Fibroblast of skin of abdomen (primary cell): ENCODE measurements at regions not wholly inside any gene's neighbourhood (a gene's known extent, or its start where the extent isn't known, plus 50 kb on each side); places are given as distances from the start of the nearest gene placed in this dataset.

Source experiments
- DNase-seq: peaks from one replicate; pipeline ENCODE4 v3.0.0-alpha.2; 2013

GRCh38 chr4:31983246-31983645, 1263.1 kb downstream of the PCDH7 start:
- no peak for DNase-seq

DNA sequence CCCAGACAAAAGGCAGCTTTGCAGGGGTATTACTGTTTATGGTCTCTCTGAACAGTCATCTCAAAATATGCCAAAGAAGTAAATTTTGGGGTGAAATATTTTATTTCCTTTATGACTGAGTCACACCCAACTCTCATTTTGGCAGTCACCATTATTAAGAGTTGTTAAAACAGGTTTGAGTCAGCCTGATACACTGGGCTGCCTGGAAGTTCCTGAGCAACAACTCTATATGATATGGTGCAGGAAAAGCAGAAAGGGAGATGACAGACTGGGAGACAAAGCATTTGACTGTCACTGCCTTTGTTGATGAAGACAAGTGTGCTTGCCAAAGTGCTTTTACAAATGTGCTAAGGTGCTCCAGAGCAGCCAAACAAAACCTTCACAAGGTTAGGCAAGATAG, 1263.5 kb downstream of the PCDH7 start:
- DNase-seq: no peak

DNA sequence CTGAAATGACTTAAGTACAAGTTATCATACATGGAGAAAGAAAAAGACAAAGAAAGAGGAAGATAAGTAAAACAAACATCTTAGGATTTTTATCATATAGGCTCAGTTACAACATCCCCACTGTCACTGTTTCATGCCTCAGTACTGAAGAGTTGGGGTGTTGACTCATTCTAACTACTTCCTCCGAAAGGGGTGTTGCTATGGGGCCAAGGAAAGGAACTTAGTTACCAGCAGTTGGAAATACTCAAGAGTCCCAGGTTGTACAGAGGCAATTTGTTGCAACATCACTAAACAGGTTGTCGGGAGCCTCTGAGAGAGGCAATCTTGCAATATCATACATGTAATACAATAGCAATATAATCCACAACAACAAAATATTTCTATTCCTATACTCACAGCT, 1264.7 kb downstream of the PCDH7 start:
- no peak for DNase-seq

DNA sequence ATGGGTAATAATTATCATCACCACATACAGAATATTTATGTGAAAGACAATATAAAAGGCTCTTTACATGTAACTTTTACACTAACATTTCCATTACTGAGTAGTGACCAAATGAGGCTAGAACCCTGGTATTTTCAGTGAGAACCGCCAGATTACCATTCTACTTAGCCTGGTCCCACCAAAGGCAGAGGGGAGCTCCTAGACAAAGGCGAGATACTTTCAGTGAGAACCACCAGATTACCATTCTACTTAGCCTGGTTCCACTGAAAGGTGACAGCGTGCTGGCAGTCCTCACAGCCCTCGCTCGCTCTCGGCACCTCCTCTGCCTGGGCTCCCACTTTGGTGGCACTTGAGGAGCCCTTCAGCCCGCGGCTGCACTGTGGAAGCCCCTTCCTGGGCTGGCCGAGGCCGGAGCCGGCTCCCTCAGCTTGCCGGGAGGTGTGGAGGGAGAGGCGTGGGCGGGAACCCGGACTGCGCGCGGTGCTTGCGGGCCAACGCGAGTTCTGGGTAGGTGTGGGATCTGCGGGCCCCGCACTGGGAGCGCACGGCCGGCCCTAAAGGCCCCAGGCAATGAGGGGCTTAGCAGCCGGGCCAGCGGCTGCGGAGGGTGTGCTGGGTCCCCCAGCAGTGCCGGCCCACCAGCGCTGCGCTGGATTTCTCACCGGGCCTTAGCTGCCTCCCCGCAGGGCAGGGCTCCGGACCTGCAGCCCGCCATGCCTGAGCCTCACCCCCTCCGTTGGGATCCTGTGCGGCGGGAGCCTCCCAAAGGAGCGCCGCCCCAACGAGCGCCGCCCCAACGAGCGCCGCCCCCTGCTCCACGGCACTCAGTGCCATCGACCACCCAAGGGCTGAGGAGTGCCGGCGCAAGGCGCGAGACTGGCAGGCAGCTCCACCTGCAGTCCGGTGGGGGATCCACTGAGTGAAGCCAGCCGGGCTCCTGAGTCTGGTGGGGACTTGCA, 1276.1 kb downstream of the PCDH7 start:
- DNase-seq: no peak

- no peak for DNase-seq
These were observed 1278.6 kb downstream of the PCDH7 start for GRCh38 chr4:31998807-31999206.

GRCh38 chr4:31999848-32000247, 1279.7 kb downstream of the PCDH7 start:
- no peak for DNase-seq

GRCh38 chr4:32000846-32001488, 1280.8 kb downstream of the PCDH7 start:
- DNase-seq: no peak

DNA sequence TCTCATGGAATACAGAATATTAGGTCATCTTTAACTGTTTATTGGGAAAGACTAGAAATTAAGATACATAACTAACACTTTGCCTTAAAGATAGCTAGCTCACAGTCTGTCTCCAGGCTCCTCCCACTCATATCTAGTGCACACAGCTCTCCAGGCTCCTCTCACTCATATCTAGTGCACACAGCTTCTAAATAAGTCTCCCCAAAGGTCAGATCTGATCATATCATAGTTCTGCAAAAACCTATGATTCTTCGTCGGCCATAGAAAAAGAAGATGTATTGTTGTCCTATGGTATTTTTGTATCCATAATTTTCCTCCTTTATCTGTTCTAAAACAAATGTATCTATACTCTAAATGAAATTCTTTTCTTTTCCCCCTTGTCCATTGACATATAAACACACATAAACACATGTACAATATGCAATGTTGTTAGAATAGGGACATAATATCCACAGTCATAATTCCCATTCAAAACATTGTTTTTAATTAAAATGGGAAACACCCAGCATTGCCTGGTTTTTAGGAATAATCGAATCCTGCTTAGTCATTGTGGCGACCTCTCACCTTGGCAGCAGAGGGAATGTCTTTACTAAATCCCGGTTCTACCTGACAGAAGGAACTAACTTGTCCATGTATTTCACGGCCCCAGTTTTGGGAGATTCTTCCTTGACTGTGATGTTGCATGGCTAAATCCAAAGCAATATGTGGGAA, 1282.0 kb downstream of the PCDH7 start:
- no peak for DNase-seq

- no peak for DNase-seq
These were observed 1283.4 kb downstream of the PCDH7 start for GRCh38 chr4:32003548-32003947.

DNA sequence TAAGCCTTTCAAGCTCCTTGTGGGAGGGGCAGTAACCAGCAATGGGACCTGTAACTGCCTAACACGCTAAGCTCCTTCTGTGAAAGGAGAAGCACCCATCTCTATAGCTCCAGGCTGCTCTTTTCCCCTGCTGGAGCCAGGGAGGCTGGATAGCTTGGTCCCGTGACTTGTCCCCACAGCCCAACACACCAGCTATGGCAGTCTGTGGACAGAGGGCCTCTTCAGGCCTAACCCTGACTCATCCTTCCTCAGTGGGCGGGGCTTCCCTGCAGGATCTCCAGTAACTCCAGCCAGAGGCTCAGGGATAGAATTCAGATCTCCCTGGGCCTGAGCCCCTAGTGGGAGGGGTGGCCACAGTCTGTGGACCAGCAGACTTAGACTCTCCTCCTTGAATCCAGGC, 1290.1 kb downstream of the PCDH7 start:
- no peak for DNase-seq

GRCh38 chr4:32022071-32022470, 1301.9 kb downstream of the PCDH7 start:
- no peak for DNase-seq

GRCh38 chr4:32025851-32026459, 1305.8 kb downstream of the PCDH7 start:
- DNase-seq: peak; percentile 35

DNA sequence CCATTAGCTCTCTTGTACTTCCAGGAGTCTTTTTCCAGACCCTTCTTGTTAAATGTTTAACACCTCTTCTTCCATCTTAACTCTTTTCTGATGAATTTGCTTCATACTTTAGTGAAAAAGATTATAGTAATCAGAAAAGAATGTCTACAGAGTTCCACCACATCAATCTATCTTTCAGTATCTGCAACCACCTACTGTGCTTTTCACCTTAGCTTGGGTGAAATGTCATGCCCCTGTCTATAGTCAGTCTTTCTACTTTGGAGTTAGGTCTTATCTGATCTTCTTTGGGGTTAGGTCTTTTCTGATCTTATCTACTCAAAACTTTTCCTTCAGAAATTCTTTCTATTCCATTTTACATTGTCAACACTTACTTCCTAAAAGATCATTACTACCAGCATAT, 1310.2 kb downstream of the PCDH7 start:
- no peak for DNase-seq

- DNase-seq: no peak
These were observed 1310.9 kb downstream of the PCDH7 start for GRCh38 chr4:32031026-32031425.

DNA sequence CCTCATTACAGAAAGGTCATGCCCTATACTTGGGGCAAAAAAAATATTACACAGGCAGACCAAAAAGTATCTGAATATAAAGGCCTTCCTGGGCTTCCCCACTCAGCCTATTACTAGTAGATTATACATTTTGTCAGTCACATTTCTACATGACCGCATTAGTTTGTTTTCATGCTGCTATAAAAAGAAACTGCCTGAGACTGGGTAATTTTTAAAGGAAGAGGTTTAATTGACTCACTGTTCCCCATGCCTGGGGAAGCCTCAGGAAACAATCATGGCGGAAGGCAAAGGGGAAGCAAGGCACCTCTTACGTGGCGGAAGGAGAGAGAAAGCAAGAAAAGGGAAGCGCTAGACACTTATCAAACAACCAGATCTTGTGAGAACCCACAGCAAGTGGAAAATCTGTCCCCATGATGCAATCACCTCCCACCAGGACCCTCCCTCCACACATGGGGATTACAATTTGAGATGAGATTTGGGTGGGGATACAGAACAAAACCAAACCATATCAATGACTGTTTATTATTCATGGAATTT, 1312.0 kb downstream of the PCDH7 start:
- no peak for DNase-seq

DNA sequence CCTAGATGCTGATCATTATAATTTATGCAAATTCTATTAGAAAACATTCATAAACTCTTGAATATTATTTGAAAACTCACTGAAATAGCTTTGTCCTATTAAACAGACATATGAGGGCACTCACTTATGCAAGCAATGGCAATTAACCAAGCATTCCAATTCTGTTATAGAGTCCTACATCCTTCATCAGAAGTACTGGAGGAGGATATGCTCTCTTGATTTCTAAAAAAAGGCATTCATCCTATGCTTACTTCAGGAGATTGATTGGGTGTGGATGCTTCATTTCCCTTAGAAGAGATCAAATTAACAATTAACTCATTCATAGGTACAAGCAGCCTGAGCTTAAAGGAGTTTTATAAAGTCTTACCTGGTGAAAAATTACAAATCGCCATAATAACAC, 1317.2 kb downstream of the PCDH7 start:
- DNase-seq: no peak

GRCh38 chr4:32042486-32043247, 1322.5 kb downstream of the PCDH7 start:
- DNase-seq: no peak

DNA sequence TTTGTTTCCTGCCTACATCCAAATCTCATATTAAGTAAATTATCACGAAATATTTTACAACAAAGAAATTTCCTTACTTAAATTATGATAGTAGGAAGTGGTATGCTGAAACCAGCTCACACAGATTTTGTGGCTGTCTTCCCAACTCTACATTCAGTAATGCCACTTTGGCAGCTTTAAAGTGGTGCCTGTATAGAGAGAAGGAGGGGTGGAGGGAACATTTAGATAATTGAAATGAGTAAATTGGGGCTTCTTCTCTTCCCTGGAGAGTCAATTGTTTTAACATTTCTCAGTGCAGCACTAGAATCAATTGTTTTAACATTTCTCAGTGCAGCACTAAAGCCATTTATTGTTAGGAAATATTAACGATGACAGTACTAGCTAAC, 1323.1 kb downstream of the PCDH7 start:
- no peak for DNase-seq

DNA sequence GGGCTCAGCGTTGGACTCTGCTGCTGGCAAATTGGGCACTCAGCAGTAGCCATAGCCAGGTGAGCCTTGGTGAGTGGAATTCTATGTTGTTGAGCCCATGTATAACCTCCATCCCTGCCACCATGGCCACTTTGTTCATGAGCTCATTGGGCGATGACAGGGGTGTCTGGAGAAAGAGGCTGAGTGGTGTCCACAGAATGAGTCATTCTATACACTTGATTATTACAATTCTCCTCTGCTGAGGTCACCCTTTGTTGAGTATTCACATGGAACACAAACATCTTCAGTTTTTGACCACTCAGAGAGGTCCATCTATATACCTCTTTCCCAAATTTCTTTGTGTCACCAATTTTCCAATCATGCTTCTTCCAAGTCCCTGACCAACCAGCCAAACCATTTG, 1341.7 kb downstream of the PCDH7 start:
- DNase-seq: no peak

GRCh38 chr4:32073542-32073941, 1353.4 kb downstream of the PCDH7 start:
- no peak for DNase-seq

DNA sequence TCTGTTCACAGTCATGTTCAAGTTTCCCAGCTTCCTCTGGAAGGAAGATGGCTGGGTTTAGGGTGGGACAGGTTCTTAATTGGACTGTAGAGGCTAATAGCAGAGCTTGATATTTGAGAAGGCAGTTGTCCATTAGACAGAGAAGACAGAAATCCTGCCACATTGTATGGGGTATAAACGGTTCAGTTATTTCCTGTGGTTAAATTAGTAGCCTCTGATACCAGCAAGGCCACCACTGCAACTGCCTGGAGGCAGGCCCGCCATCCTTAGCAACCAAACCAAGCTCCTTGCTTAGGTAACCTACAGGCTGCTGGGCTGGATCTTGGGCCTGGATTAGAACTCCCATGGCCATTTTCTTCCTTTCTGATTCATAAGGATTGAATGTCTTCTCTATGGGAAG, 1367.0 kb downstream of the PCDH7 start:
- no peak for DNase-seq

GRCh38 chr4:32094987-32095386, 1374.8 kb downstream of the PCDH7 start:
- no peak for DNase-seq
